GM23248 (cell line): ENCODE measurements at regions not wholly inside any gene's neighbourhood (a gene's known extent, or its start where the extent isn't known, plus 50 kb on each side); places are given as distances from the start of the nearest gene placed in this dataset.
"Not testable (repeated sequence)": the region's sequence is repeated elsewhere in the genome, so short reads cannot be mapped to it uniquely, and the experiment has no call there.

ENCODE experiments used
- DNase-seq: peaks from one replicate; pipeline ENCODE4 v3.0.0-alpha.2; 2015
- H2AFZ ChIP-seq: fragments of 200-600 bp; sonication (generic); 2 replicates; pipeline ENCODE4 v1.6.1; 2016; ENCODE audit warnings: antibody characterized with exemption
- H3F3A ChIP-seq: fragments of 200-600 bp; sonication (generic); 2 replicates; pipeline ENCODE4 v1.6.1; 2016; ENCODE audit warnings: mild to moderate bottlenecking, antibody characterized with exemption, mixed run types; ENCODE audit not compliant: insufficient read depth
- H3K27ac ChIP-seq: fragments of 200-600 bp; sonication (generic); 2 replicates; pipeline ENCODE4 v1.5.1; 2016; ENCODE audit warnings: mild to moderate bottlenecking
- H3K27me3 ChIP-seq: fragments of 200-600 bp; sonication (generic); replicated peaks from 2 replicates; pipeline ENCODE4 v1.6.1; 2016; ENCODE audit warnings: mild to moderate bottlenecking; ENCODE audit not compliant: insufficient read depth
- H3K36me3 ChIP-seq: fragments of 200-600 bp; sonication (generic); 2 replicates; pipeline ENCODE4 v1.6.1; 2016; ENCODE audit warnings: low read depth, mild to moderate bottlenecking
- H3K4me1 ChIP-seq: fragments of 200-600 bp; sonication (generic); 2 replicates; pipeline ENCODE4 v1.6.1; 2016; ENCODE audit warnings: mild to moderate bottlenecking; ENCODE audit not compliant: insufficient read depth
- H3K4me2 ChIP-seq: fragments of 200-600 bp; sonication (generic); one replicate; pipeline ENCODE4 v1.6.1; 2016; ENCODE audit warnings: mild to moderate bottlenecking; ENCODE audit not compliant: unreplicated experiment
- H3K4me3 ChIP-seq: fragments of 200-600 bp; sonication (generic); 2 replicates; pipeline ENCODE4 v1.5.1; 2016; ENCODE audit warnings: mild to moderate bottlenecking
- H3K79me2 ChIP-seq: fragments of 200-600 bp; sonication (generic); 2 replicates; pipeline ENCODE4 v1.6.1; 2016; ENCODE audit warnings: mild to moderate bottlenecking; ENCODE audit not compliant: insufficient read depth
- H3K9ac ChIP-seq: fragments of 200-600 bp; sonication (generic); 2 replicates; pipeline ENCODE4 v1.6.1; 2016; ENCODE audit warnings: mild to moderate bottlenecking
- H3K9me2 ChIP-seq: fragments of 200-600 bp; sonication (generic); 2 replicates; pipeline ENCODE4 v1.6.1; 2016; ENCODE audit warnings: mixed run types, mild to moderate bottlenecking, moderate library complexity; ENCODE audit not compliant: insufficient read depth
- H3K9me3 ChIP-seq: fragments of 200-600 bp; sonication (generic); one replicate; pipeline ENCODE4 v1.6.1; 2017; ENCODE audit warnings: low read depth
- H4K20me1 ChIP-seq: fragments of 200-600 bp; sonication (generic); 2 replicates; pipeline ENCODE4 v1.6.0; 2016; ENCODE audit not compliant: insufficient read depth
- EZH2 ChIP-seq: fragments of 200-600 bp; sonication (generic); IDR thresholded peaks from 2 replicates; pipeline ENCODE4 v1.6.1; 2018; ENCODE audit warnings: antibody characterized with exemption, mild to moderate bottlenecking; ENCODE audit not compliant: insufficient read depth, poor library complexity, severe bottlenecking
- EZH2phosphoT487 ChIP-seq: fragments of 200-600 bp; sonication (generic); IDR thresholded peaks from 2 replicates; pipeline ENCODE4 v1.6.1; 2018; ENCODE audit warnings: antibody characterized with exemption, moderate library complexity, mild to moderate bottlenecking, low read depth; ENCODE audit not compliant: insufficient read depth
- WGBS, 2 experiments: methylation state at CpG; one replicate each; pipeline ENCODE4 v1.1.6; 2015 to 2017; ENCODE audit warnings: low lambda C conversion rate in 2 of 2, low coverage in 1 of 2; ENCODE audit errors: missing lambda C conversion rate in 2 of 2; 5-methylcytosine and 5-hydroxymethylcytosine counted together
- in situ Hi-C: fragments of 300-500 bp; cut with MboI; formaldehyde crosslinking; loops from 2 replicates; pipeline ENCODE4 v1.15.0; 2020

DNA sequence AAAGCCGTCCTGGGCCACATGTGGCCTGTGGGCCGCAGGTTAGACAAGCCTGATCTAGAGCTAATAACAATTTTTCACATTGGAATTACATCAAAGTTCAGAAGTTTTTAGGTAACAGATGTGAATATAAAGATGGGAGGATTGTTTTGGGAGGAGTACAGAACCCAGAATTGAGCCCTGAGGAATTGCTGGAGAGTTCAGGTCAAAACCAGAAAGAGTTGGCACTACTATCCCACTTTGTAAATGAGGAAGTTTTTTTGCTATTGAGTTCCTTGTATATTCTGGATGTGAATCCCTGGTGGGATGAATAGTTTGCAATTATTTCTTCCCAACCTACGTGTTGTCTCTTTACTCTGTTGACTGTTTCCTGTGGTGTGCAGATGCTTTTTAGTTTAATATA lies 109.5 kb upstream of the LIPC start:
- Histone ChIP-seq H3K36me3 (no peaks in the 10 kb centered on the region), H3K27ac (no peak overlapping the region), H3F3A (no peaks in the 10 kb centered on the region), H3K9me3 (no peaks in the 10 kb centered on the region), H2AFZ (no peak overlapping the region), H4K20me1 (no peaks in the 10 kb centered on the region), H3K4me3 (no peak overlapping the region), H3K79me2 (no peaks in the 10 kb centered on the region), H3K4me2 (no peak overlapping the region), H3K9ac (no peak overlapping the region), H3K27me3 (no peaks in the 10 kb centered on the region), H3K9me2 (no peaks in the 10 kb centered on the region), H3K4me1 (no peaks in the 10 kb centered on the region)
- no peak for TF ChIP-seq EZH2phosphoT487
- TF ChIP-seq EZH2: no peak
- DNase-seq: no peak
- 78 to 82% methylated on average over 3 of the region's 3 CpGs for WGBS, 2 experiments
- in situ Hi-C loops: no loop called here

DNA sequence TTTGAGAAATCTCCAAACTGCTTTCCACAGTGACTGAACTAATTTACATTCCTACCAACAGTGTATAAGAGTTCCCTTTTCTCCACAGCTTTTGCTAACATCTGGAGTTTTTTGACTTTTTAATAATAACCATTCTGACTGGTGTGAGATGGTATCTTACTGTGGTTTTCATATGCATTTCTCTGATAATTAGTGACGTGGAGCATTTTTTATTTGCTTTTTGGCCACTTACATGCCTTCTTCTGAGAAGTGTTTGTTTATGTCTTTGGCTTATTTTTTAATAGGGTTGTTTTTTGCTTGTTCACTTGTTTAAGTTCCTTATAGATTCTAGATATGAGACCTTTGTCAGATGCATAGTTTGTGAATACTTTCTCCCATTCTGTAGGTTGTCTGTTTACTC lies 108.5 kb upstream of the LIPC start:
- H4K20me1 ChIP-seq, H3K4me1 ChIP-seq, in situ Hi-C loops, H3K9me2 ChIP-seq, H3K27ac ChIP-seq, DNase-seq, H3K27me3 ChIP-seq, H2AFZ ChIP-seq, H3F3A ChIP-seq, H3K9ac ChIP-seq, H3K4me2 ChIP-seq, H3K79me2 ChIP-seq, H3K36me3 ChIP-seq, H3K4me3 ChIP-seq, H3K9me3 ChIP-seq: not testable (repeated sequence)
- 45 to 68% methylated on average over 1 of the region's 1 CpG for WGBS, 2 experiments

DNA sequence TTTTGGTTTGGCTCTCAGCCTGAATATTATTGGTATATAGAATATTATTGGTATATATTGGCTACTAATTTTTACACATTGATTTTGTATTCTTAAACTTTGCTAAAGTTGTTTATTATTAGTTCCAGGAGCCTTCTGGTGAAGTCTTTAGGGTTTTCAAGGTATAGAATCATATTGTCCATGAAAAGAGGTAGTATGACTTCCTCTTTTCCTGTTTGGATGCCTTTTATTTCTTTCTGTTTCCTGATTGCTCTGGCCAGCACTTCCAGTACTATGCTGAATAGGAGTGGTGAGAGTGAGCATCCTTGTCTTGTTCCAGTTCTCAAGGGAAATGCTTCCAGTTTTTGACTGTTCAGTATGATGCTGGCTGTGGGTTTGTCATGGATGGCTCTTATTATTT lies 107.3 kb upstream of the LIPC start:
- H3K4me3 ChIP-seq: no peak overlapping the region
- TF ChIP-seq EZH2phosphoT487 (no peak), EZH2 (no peak)
- in situ Hi-C loops: no loop called here

DNA sequence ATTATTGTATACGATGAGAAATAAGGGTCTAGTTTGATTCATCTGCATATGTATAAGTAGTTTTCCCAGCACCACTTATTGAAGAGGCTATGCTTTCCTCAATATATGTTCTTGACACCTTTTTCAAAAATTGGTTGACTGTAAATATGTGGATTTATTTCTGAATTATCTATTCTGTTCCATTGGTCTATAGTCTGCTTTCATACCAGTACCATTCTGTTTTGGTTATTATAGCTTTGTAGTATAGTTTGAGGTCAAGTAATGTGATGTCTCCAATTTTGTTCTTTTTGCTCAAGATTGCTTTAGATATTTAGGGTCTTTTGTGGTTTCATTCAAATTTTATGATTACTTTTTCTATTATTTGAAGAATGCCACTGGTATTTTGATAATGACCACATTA lies 103.8 kb upstream of the LIPC start:
- no peak overlapping the region for H3K27ac ChIP-seq
- WGBS, 2 experiments: 96 to 98% methylated on average over 1 of the region's 1 CpG

More for the DNA sequence above, 107.3 kb upstream of the LIPC start:
- Histone ChIP-seq H3K4me2 (no peak overlapping the region), H3K36me3 (no peaks in the 10 kb centered on the region), H4K20me1 (no peaks in the 10 kb centered on the region), H3K27me3 (no peaks in the 10 kb centered on the region), H3K9me3 (no peaks in the 10 kb centered on the region), H3K9ac (no peak overlapping the region), H3K79me2 (no peaks in the 10 kb centered on the region), H2AFZ (no peak overlapping the region), H3K4me1 (no peaks in the 10 kb centered on the region), H3K27ac (no peak overlapping the region), H3K9me2 (no peaks in the 10 kb centered on the region), H3F3A (no peaks in the 10 kb centered on the region)
- DNase-seq: no peak

DNA sequence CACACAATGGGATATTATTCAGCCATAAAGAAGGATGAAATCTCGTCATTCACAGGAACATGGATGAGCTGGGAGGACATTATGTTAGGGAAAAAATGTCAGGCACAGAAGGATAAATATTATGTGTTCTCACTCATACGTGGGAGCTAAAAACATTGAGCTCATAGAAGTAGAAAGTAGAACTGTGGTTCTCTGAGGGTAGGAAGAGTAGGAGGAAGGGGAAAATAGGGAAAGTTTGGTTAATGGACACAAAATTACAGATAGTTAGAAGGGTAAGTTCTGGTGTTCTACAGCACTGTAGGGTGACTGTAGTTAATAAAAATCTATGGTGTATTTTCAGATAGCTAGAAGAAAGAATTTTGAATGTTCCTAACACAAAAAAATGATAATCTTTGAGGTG lies 102.6 kb upstream of the LIPC start:
- Histone ChIP-seq H3K4me1 (peaks cover 36% of the 10 kb centered on the region), H3K27me3 (no peaks in the 10 kb centered on the region), H3K9ac (no peak overlapping the region), H3K9me2 (no peaks in the 10 kb centered on the region), H3F3A (peaks cover 28% of the 10 kb centered on the region), H4K20me1 (no peaks in the 10 kb centered on the region), H3K27ac (no peak overlapping the region), H3K4me3 (no peak overlapping the region), H3K79me2 (no peaks in the 10 kb centered on the region), H3K9me3 (no peaks in the 10 kb centered on the region), H2AFZ (no peak overlapping the region), H3K4me2 (no peak overlapping the region), H3K36me3 (no peaks in the 10 kb centered on the region)
- no peak for DNase-seq
- in situ Hi-C loops: no loop called here
- WGBS, 2 experiments: 89 to 95% methylated on average over 2 of the region's 2 CpGs
- TF ChIP-seq EZH2phosphoT487 (no peak), EZH2 (no peak)

More for the DNA sequence above, 103.8 kb upstream of the LIPC start:
- Histone ChIP-seq H3K4me2 (no peak overlapping the region), H3K4me3 (no peak overlapping the region), H3K79me2 (no peaks in the 10 kb centered on the region), H3K4me1 (peaks cover 29% of the 10 kb centered on the region), H4K20me1 (no peaks in the 10 kb centered on the region), H3K36me3 (no peaks in the 10 kb centered on the region), H3F3A (peaks cover 19% of the 10 kb centered on the region), H3K9ac (no peak overlapping the region), H3K27me3 (no peaks in the 10 kb centered on the region), H2AFZ (no peak overlapping the region), H3K9me2 (no peaks in the 10 kb centered on the region), H3K9me3 (no peaks in the 10 kb centered on the region)
- TF ChIP-seq EZH2: no peak
- no peak for TF ChIP-seq EZH2phosphoT487
- DNase-seq: no peak
- in situ Hi-C loops: no loop called here
